HEK293 (cell line): ENCODE measurements at regions not wholly inside any gene's neighbourhood (a gene's known extent, or its start where the extent isn't known, plus 50 kb on each side); places are given as distances from the start of the nearest gene placed in this dataset.

Source experiments
- CTCF ChIA-PET: fragments of 350-600 bp; formaldehyde crosslinking; extraction: SDS; loops from one replicate; lab custom pipeline; 2021; ENCODE audit warnings: antibody characterized with exemption; lab: Yijun Ruan, JAX
- POLR2A ChIA-PET: fragments of 300-600 bp; formaldehyde crosslinking; extraction: SDS; loops from one replicate; lab custom pipeline; 2020; ENCODE audit warnings: antibody characterized with exemption, inconsistent platforms; lab: Yijun Ruan, JAX
- H3K27ac ChIP-seq: fragments of 200-500 bp; sonication (Bioruptor generic); 2 replicates; pipeline ENCODE4 v1.5.1; 2014; ENCODE audit warnings: low read depth, low read length, control low read depth, inconsistent platforms; ENCODE audit errors: extremely low read depth
- H3K36me3 ChIP-seq, 2 experiments: fragments of 200-500 bp in 1 of 2; sonication (Bioruptor generic) in 1 of 2; 1 replicate in 1 of 2; 2 replicates in 1 of 2; pipeline ENCODE4 v1.5.1; 2014 to 2017; ENCODE audit warnings: inconsistent platforms in 2 of 2, low read length in 2 of 2; ENCODE audit not compliant: control insufficient read depth in 2 of 2, insufficient read depth in 1 of 2
- H3K4me1 ChIP-seq: fragments of 200-500 bp; sonication (Bioruptor generic); 2 replicates; pipeline ENCODE4 v1.5.1; 2014; ENCODE audit warnings: mild to moderate bottlenecking, low read length, inconsistent platforms; ENCODE audit not compliant: control insufficient read depth, insufficient read depth
- H3K4me3 ChIP-seq: 2 replicates; pipeline ENCODE4 v1.5.1; 2011; ENCODE audit warnings: low read depth, mild to moderate bottlenecking, control low read depth, low read length, moderate library complexity
- H3K9me3 ChIP-seq: fragments of 200-500 bp; sonication (Bioruptor generic); 2 replicates; pipeline ENCODE4 v1.5.1; 2014; ENCODE audit warnings: low read depth, low read length, inconsistent platforms; ENCODE audit not compliant: control insufficient read depth, insufficient read depth
- AEBP2 ChIP-seq: fragments of 450-650 bp; formaldehyde crosslinking; IDR thresholded peaks from 2 replicates; pipeline ENCODE4 v1.5.1; 2016; ENCODE audit warnings: missing biosample characterization, missing genetic modification characterization, borderline replicate concordance
- BCL6B ChIP-seq: fragments of 450-650 bp; formaldehyde crosslinking; IDR thresholded peaks from 2 replicates; pipeline ENCODE4 v1.5.1; 2017; ENCODE audit warnings: missing biosample characterization, missing genetic modification characterization
- GLI2 ChIP-seq: fragments of 450-650 bp; formaldehyde crosslinking; IDR thresholded peaks from 2 replicates; pipeline ENCODE4; 2017; ENCODE audit warnings: missing biosample characterization, missing genetic modification characterization, low read depth, borderline replicate concordance
- HOXC10 ChIP-seq: sonication (generic); formaldehyde crosslinking; IDR thresholded peaks from 2 replicates; pipeline ENCODE4 v1.8.1; 2023; ENCODE audit warnings: mild to moderate bottlenecking, missing genetic modification reagents
- KLF1 ChIP-seq: fragments of 450-650 bp; formaldehyde crosslinking; IDR thresholded peaks from 2 replicates; pipeline ENCODE4 v1.5.1; 2016; ENCODE audit warnings: missing biosample characterization, missing genetic modification characterization
- RBAK ChIP-seq: fragments of 450-650 bp; formaldehyde crosslinking; IDR thresholded peaks from 2 replicates; pipeline ENCODE4 v1.5.1; 2016; ENCODE audit warnings: missing biosample characterization, missing genetic modification characterization
- ZBTB17 ChIP-seq: fragments of 450-650 bp; formaldehyde crosslinking; IDR thresholded peaks from 2 replicates; pipeline ENCODE4 v1.5.1; 2016; ENCODE audit warnings: missing biosample characterization, missing genetic modification characterization
- ZFP37 ChIP-seq: fragments of 450-650 bp; formaldehyde crosslinking; IDR thresholded peaks from 2 replicates; pipeline ENCODE4 v1.5.1; 2016; ENCODE audit warnings: missing biosample characterization, missing genetic modification characterization
- ZIC2 ChIP-seq: fragments of 450-650 bp; formaldehyde crosslinking; IDR thresholded peaks from 2 replicates; pipeline ENCODE4 v1.5.1; 2016; ENCODE audit warnings: missing biosample characterization, missing genetic modification characterization
- ZNF132 ChIP-seq: fragments of 450-650 bp; formaldehyde crosslinking; IDR thresholded peaks from 2 replicates; pipeline ENCODE4 v1.5.1; 2017; ENCODE audit warnings: missing biosample characterization, missing genetic modification characterization, borderline replicate concordance
- ZNF148 ChIP-seq: fragments of 450-650 bp; formaldehyde crosslinking; IDR thresholded peaks from 2 replicates; pipeline ENCODE4 v1.5.0; 2017; ENCODE audit warnings: missing biosample characterization, missing genetic modification characterization, borderline replicate concordance
- ZNF426 ChIP-seq: fragments of 450-650 bp; formaldehyde crosslinking; IDR thresholded peaks from 2 replicates; pipeline ENCODE4 v1.5.1; 2017; ENCODE audit warnings: missing biosample characterization, missing genetic modification characterization, mild to moderate bottlenecking, inconsistent platforms, moderate library complexity
- ZNF488 ChIP-seq: fragments of 450-650 bp; formaldehyde crosslinking; IDR thresholded peaks from 2 replicates; pipeline ENCODE4 v1.5.1; 2016; ENCODE audit warnings: missing biosample characterization, missing genetic modification characterization
- ZNF561 ChIP-seq: fragments of 450-650 bp; IDR thresholded peaks from 2 replicates; pipeline ENCODE4 v1.5.1; 2018; ENCODE audit warnings: missing biosample characterization, missing genetic modification characterization, borderline replicate concordance
- ZNF585B ChIP-seq: fragments of 450-650 bp; formaldehyde crosslinking; IDR thresholded peaks from 2 replicates; pipeline ENCODE4 v1.5.1; 2016; ENCODE audit warnings: missing biosample characterization, missing genetic modification characterization
- ZNF600 ChIP-seq: fragments of 450-650 bp; formaldehyde crosslinking; IDR thresholded peaks from 2 replicates; pipeline ENCODE4 v1.5.1; 2016; ENCODE audit warnings: missing biosample characterization, missing genetic modification characterization
- ZNF704 ChIP-seq: fragments of 450-650 bp; formaldehyde crosslinking; IDR thresholded peaks from 2 replicates; pipeline ENCODE4 v1.5.1; 2016; ENCODE audit warnings: missing biosample characterization, missing genetic modification characterization

- TF ChIP-seq BCL6B (tag by site-specific recombination) (no peak), ZNF704 (tag by site-specific recombination) (no peak), AEBP2 (no peak), ZNF148 (no peak), ZNF585B (tag by site-specific recombination) (no peak), ZBTB17 (tag by site-specific recombination) (no peak), ZNF426 (tag by site-specific recombination) (no peak), GLI2 (tag by site-specific recombination) (no peak), ZIC2 (tag by site-specific recombination) (no peak)
Observed at GRCh38 chr1:168991667-168992475, 114.6 kb upstream of the ATP1B1 start (continued).

GRCh38 chr1:169001353-169001752 lies 105.1 kb upstream of the ATP1B1 start:
- no peak overlapping the region for H3K27ac ChIP-seq
- no peak overlapping the region for H3K4me3 ChIP-seq
- TF ChIP-seq ZFP37 (tag by site-specific recombination) (no peak), ZNF148 (no peak)
- ChIA-PET POLR2A (no interaction called here), CTCF (no interaction called here)
- H3K9me3 ChIP-seq: no peaks in the 10 kb centered on the region
- no peaks in the 10 kb centered on the region for H3K4me1 ChIP-seq
- no peaks in the 10 kb centered on the region for H3K36me3 ChIP-seq

- ChIA-PET POLR2A (interaction anchor here (1.0 kb wide), 1 partner anchor 14 kb away, joined by 4 read pairs; no protein-coding TSS in a partner anchor), CTCF (interaction anchor here (0.6 kb wide), 1 partner anchor 123 kb away, joined by 5 read pairs; no protein-coding TSS in a partner anchor)
- H3K9me3 ChIP-seq: no peaks in the 10 kb centered on the region
- no peak overlapping the region for H3K27ac ChIP-seq
- no peak overlapping the region for H3K4me3 ChIP-seq
- no peaks in the 10 kb centered on the region for H3K4me1 ChIP-seq
- no peaks in the 10 kb centered on the region for H3K36me3 ChIP-seq
- TF ChIP-seq ZNF561 (no peak), ZNF132 (tag by site-specific recombination) (no peak), ZNF148 (no peak), KLF1 (tag by site-specific recombination) (no peak), ZNF600 (tag by site-specific recombination) (no peak), HOXC10 (CRISPR knock-in tag) (no peak), ZNF488 (tag by site-specific recombination) (no peak), RBAK (tag by site-specific recombination) (no peak)
Observed at GRCh38 chr1:169003864-169004516, 102.5 kb upstream of the ATP1B1 start.
